HG02759 (cell line): ENCODE measurements at regions not wholly inside any gene's neighbourhood (a gene's known extent, or its start where the extent isn't known, plus 50 kb on each side); places are given as distances from the start of the nearest gene placed in this dataset.
"Not testable (repeated sequence)": the region's sequence is repeated elsewhere in the genome, so short reads cannot be mapped to it uniquely, and the experiment has no call there.

Experiments used
- ATAC-seq: cut with Tn5 transposase; IDR thresholded peaks from one replicate; pipeline ENCODE4 v1.9.1; 2021; ENCODE audit warnings: mild to moderate bottlenecking, moderate library complexity; ENCODE audit not compliant: unreplicated experiment

- no peak for ATAC-seq
Measured at GRCh38 chr4:89506866-89507491, 199.4 kb upstream of the GPRIN3 start.

- ATAC-seq = no peak
Measured at GRCh38 chr4:89502581-89502980, 195.0 kb upstream of the GPRIN3 start.

- no peak for ATAC-seq
Measured at GRCh38 chr4:89497517-89498308, 190.1 kb upstream of the GPRIN3 start.

GRCh38 chr4:89496851-89497250 is 189.3 kb upstream of the GPRIN3 start:
- no peak for ATAC-seq

GRCh38 chr4:89493367-89493766 is 185.8 kb upstream of the GPRIN3 start:
- ATAC-seq = no peak

- no peak for ATAC-seq
Measured at GRCh38 chr4:89492581-89493071, 185.0 kb upstream of the GPRIN3 start.

GRCh38 chr4:89491761-89492160 is 184.2 kb upstream of the GPRIN3 start:
- no peak for ATAC-seq

- not testable (repeated sequence) for ATAC-seq
Measured at GRCh38 chr4:89489921-89490431, 182.4 kb upstream of the GPRIN3 start.

- ATAC-seq = no peak
Measured at GRCh38 chr4:89489338-89489771, 181.8 kb upstream of the GPRIN3 start.

GRCh38 chr4:89488736-89489135 is 181.1 kb upstream of the GPRIN3 start:
- no peak for ATAC-seq

- ATAC-seq = no peak
Measured at GRCh38 chr4:89486673-89487072, 179.1 kb upstream of the GPRIN3 start.

GRCh38 chr4:89486042-89486441 is 178.4 kb upstream of the GPRIN3 start:
- ATAC-seq = no peak

GRCh38 chr4:89483833-89484232 is 176.2 kb upstream of the GPRIN3 start:
- ATAC-seq = no peak

- ATAC-seq = no peak
Measured at GRCh38 chr4:89482926-89483595, 175.5 kb upstream of the GPRIN3 start.

GRCh38 chr4:89482251-89482650 is 174.7 kb upstream of the GPRIN3 start:
- peak; percentile 78 for ATAC-seq

- peak; percentile 81 for ATAC-seq
Measured at GRCh38 chr4:89469930-89470375, 162.4 kb upstream of the GPRIN3 start.

GRCh38 chr4:89469516-89469915 is 161.9 kb upstream of the GPRIN3 start:
- ATAC-seq = peak; percentile 16

- no peak for ATAC-seq
Measured at GRCh38 chr4:89468602-89469001, 161.0 kb upstream of the GPRIN3 start.

- no peak for ATAC-seq
Measured at GRCh38 chr4:89463341-89463740, 155.7 kb upstream of the GPRIN3 start.

- ATAC-seq = no peak
Measured at GRCh38 chr4:89447543-89447942, 139.9 kb upstream of the GPRIN3 start.

- ATAC-seq = no peak
Measured at GRCh38 chr4:89446193-89446592, 138.6 kb upstream of the GPRIN3 start.
